Ectodermal cell (in vitro differentiated cells): ENCODE measurements at regions not wholly inside any gene's neighbourhood (a gene's known extent, or its start where the extent isn't known, plus 50 kb on each side); places are given as distances from the start of the nearest gene placed in this dataset.
"Not testable (repeated sequence)": the region's sequence is repeated elsewhere in the genome, so short reads cannot be mapped to it uniquely, and the experiment has no call there.

ENCODE experiments used
- H3K27ac ChIP-seq: 2 replicates; pipeline ENCODE4 v1.7.0; 2013; ENCODE audit warnings: mild to moderate bottlenecking, low read depth, low read length; ENCODE audit not compliant: insufficient read depth, poor library complexity, severe bottlenecking
- H3K27me3 ChIP-seq: 2 replicates; pipeline ENCODE4 v1.7.0; 2013; ENCODE audit warnings: mild to moderate bottlenecking, low read length; ENCODE audit not compliant: insufficient read depth, control insufficient read depth, poor library complexity, severe bottlenecking
- H3K36me3 ChIP-seq: one replicate; pipeline ENCODE4 v1.7.0; 2013; ENCODE audit warnings: low read length; ENCODE audit not compliant: control insufficient read depth, insufficient read depth
- H3K4me1 ChIP-seq: one replicate; pipeline ENCODE4 v1.7.0; 2013; ENCODE audit warnings: low read length; ENCODE audit not compliant: control insufficient read depth, insufficient read depth
- H3K4me3 ChIP-seq: 2 replicates; pipeline ENCODE4 v1.7.0; 2013; ENCODE audit warnings: low read depth, low read length, control low read depth; ENCODE audit not compliant: insufficient read depth
- H3K9me3 ChIP-seq: 2 replicates; pipeline ENCODE4 v1.7.0; 2013; ENCODE audit warnings: mild to moderate bottlenecking, low read length, moderate library complexity; ENCODE audit not compliant: control insufficient read depth
- WGBS, 2 experiments: methylation state at CpG; one replicate each; pipeline ENCODE4 v1.1.7; 2013; ENCODE audit warnings: missing lambda C conversion rate in 2 of 2; 5-methylcytosine and 5-hydroxymethylcytosine counted together

- no peak overlapping the region for H3K27ac ChIP-seq
- no peak overlapping the region for H3K4me3 ChIP-seq
- no peaks in the 10 kb centered on the region for H3K36me3 ChIP-seq
- H3K9me3 ChIP-seq, result no peaks in the 10 kb centered on the region
- peaks cover 13% of the 10 kb centered on the region for H3K4me1 ChIP-seq
- 90 to 100% methylated on average over 1 to 2 of the region's 2 CpGs for WGBS, 2 experiments
- no peaks in the 10 kb centered on the region for H3K27me3 ChIP-seq
These were observed 347.5 kb downstream of the NKX6-1 start for GRCh38 chr4:84151574-84151973.

DNA sequence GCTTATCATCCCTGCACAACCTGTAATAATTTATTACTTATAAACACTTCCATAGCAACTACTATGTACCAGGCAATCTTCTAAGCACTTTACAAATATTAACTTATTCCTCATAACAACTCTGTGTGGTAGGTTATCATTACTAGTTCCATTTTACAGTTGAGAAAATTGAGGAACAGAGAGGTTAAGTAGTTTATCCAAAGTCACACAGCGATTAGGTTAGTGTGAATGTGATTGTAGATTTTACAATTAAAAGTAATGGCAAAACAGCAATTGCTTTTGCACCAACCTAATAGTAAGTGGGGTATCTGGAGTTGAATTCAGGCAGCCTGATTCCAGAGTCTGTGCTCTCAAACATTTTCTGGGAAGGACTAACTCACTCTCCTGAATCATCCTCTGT is 348.9 kb downstream of the NKX6-1 start:
- H3K27me3 ChIP-seq, result no peaks in the 10 kb centered on the region
- 91 to 100% methylated on average over 1 of the region's 1 CpG for WGBS, 2 experiments
- no peaks in the 10 kb centered on the region for H3K9me3 ChIP-seq
- H3K36me3 ChIP-seq, result no peaks in the 10 kb centered on the region
- no peak overlapping the region for H3K27ac ChIP-seq
- H3K4me1 ChIP-seq, result peaks cover 8% of the 10 kb centered on the region
- no peak overlapping the region for H3K4me3 ChIP-seq

DNA sequence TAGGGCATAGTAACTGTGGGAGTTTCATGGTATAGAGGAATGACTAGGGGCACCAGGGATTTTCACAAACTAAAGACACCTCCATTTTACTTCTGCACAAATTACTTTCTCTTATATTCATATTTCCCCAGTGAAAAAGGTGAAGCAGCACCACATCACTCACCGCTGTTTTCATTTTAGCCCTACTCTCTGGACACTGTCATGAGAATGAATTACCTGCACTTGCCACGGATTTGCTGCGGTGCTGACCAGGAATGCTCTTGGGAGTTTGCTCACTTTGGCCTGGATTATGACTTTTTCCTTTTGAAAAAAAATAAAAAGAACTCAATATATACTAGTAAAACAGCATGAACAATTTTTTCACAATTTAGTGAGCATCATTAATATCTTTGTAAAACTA is 351.3 kb downstream of the NKX6-1 start:
- WGBS, 2 experiments, result 90 to 92% methylated on average over 3 of the region's 3 CpGs

GRCh38 chr4:84146300-84146959 is 352.7 kb downstream of the NKX6-1 start:
- Histone ChIP-seq H3K4me1 (no peaks in the 10 kb centered on the region), H3K36me3 (no peaks in the 10 kb centered on the region), H3K27ac (no peak overlapping the region), H3K4me3 (no peak overlapping the region), H3K27me3 (no peaks in the 10 kb centered on the region), H3K9me3 (no peaks in the 10 kb centered on the region)
- WGBS, 2 experiments, result 94 to 95% methylated on average over 3 of the region's 3 CpGs

More for the DNA sequence above, 351.3 kb downstream of the NKX6-1 start:
- Histone ChIP-seq H3K27ac (no peak overlapping the region), H3K4me3 (no peak overlapping the region), H3K27me3 (no peaks in the 10 kb centered on the region), H3K9me3 (no peaks in the 10 kb centered on the region), H3K4me1 (no peaks in the 10 kb centered on the region), H3K36me3 (no peaks in the 10 kb centered on the region)

DNA sequence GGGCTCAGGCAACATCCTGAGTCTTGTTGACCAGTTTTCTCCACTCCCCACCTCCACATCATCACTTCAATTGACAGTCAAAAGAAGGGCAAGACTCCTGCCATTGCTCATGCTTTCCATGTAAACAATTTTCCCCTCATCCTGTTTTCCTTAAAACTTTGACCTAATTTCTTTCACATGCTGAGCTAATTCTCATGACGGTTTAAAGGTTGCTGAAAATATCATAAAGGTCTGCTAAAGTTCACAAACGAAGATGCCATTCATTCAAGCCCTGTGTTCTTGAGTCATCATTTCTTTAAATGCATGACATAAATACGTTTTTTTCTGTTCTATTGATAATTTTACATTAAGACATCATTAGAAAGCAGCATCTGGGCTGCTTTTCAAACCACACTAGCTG is 353.9 kb downstream of the NKX6-1 start:
- 89 to 95% methylated on average over 3 of the region's 3 CpGs for WGBS, 2 experiments
- no peak overlapping the region for H3K27ac ChIP-seq
- H3K4me3 ChIP-seq, result no peak overlapping the region
- no peaks in the 10 kb centered on the region for H3K36me3 ChIP-seq
- H3K27me3 ChIP-seq, result no peaks in the 10 kb centered on the region
- H3K4me1 ChIP-seq, result no peaks in the 10 kb centered on the region
- no peaks in the 10 kb centered on the region for H3K9me3 ChIP-seq

- H3K27ac ChIP-seq, H3K9me3 ChIP-seq, H3K27me3 ChIP-seq, H3K4me1 ChIP-seq, H3K4me3 ChIP-seq, H3K36me3 ChIP-seq: not testable (repeated sequence)
- 71 to 72% methylated on average over 20 of the region's 20 CpGs for WGBS, 2 experiments
These were observed 372.2 kb downstream of the NKX6-1 start for GRCh38 chr4:84126911-84127310.

DNA sequence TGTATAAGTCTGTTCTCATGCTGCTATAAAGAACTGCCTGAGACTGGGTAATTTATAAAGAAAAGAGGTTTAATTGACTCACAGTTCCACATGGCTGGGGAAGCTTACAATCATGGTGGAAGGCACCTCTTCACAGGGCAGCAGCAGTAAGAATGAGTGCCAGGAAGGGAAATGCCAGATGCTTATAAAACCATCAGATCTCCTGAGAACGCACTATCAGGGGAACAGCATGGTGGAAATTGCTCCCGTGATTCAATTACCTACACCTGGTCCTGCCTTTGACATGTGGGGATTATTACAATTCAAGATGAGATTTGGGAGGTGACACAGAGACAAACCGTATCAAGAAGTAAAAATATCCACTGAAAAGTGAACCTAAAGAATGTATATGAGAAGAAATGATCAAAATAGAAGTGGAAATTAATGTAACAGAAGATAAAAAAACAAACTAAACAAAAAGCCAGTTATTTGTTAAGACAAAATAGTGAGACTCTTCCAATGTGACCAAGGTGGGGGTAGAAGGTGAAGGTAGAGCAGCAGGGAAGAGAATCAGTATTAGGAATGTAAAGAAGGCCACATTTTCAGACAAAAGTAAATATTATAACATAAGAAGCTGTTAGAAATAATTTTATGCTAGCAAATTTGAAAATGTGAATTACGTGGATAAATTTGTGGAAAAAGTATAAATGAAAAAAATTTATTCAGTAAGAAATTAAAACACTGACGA is 372.9 kb downstream of the NKX6-1 start:
- H3K9me3 ChIP-seq, result no peaks in the 10 kb centered on the region
- WGBS, 2 experiments, result 93 to 94% methylated on average over 5 of the region's 5 CpGs
- no peaks in the 10 kb centered on the region for H3K36me3 ChIP-seq
- no peak overlapping the region for H3K4me3 ChIP-seq
- H3K27ac ChIP-seq, result no peak overlapping the region
- no peaks in the 10 kb centered on the region for H3K27me3 ChIP-seq
- H3K4me1 ChIP-seq, result no peaks in the 10 kb centered on the region

DNA sequence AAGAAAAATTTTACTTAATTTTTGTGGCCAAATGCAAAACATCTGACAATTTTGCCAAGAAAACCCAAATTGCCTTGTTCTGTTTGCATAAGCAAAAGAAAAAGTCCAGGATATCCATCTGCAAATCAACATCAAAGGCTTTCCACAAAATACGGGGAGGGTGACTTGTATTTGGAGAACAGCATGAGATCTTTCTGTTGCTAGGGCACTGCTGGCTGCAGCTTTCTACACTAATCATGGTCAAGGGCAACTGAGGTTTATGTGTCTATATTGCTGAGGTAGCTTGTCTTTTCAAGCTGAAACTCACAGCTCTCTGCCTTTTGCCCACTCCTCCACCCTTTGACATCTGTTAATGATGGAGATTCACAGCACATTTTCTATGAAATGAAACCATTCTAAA is 389.1 kb downstream of the NKX6-1 start:
- H3K27ac ChIP-seq, result no peak overlapping the region
- no peaks in the 10 kb centered on the region for H3K36me3 ChIP-seq
- no peaks in the 10 kb centered on the region for H3K4me1 ChIP-seq
- no peaks in the 10 kb centered on the region for H3K27me3 ChIP-seq
- WGBS, 2 experiments, result 52 to 54% methylated on average over 1 of the region's 1 CpG
- H3K9me3 ChIP-seq, result no peaks in the 10 kb centered on the region
- no peak overlapping the region for H3K4me3 ChIP-seq

DNA sequence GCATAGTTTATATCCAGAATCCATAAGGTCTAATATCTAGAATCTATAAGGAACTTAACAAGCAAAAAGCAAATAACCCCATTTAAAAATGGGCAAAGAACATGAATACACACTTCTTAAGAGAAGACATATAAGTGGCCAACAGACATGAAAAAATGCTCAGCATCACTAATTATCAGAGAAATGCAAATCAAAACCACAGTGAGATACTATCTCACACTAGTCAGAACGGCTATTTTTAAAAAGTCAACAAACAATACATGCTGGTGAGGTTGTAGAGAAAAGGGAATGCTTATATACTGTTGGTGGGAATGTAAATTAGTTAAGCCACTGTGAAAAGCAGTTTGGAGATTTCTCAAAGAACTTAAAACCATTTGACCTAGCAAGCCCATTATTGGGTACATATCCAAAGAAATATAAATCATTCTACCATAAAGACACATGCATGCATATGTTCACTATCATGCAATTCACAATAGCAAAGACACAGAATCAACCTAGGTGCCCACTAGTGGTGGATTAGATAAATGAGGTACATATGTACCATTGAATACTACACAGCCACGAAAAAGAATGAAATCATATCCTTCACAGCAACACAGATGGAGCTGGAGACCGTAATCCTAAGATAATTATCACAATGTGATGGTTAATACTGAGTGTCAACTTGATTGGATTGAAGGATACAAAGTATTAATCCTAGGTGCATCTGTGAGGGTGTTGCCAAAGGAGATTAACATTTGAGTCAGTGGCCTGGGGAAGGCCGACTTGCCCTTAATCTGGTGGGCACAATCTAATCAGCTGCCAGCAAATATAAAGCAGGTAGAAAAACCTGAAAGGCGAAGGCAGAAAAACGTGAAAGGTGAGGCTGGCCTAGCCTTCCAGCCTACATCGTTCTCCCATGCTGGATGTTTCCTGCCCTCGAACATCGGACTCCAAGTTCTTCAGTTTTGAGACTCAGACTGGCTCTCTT is 397.2 kb downstream of the NKX6-1 start:
- not testable (repeated sequence) for H3K27me3 ChIP-seq, H3K27ac ChIP-seq

GRCh38 chr4:84100071-84100470 is 399.0 kb downstream of the NKX6-1 start:
- H3K27me3 ChIP-seq, result no peaks in the 10 kb centered on the region
- no peak overlapping the region for H3K27ac ChIP-seq
- no peaks in the 10 kb centered on the region for H3K36me3 ChIP-seq
- H3K4me3 ChIP-seq, result no peak overlapping the region
- H3K9me3 ChIP-seq, result no peaks in the 10 kb centered on the region
- no peaks in the 10 kb centered on the region for H3K4me1 ChIP-seq
- WGBS, 2 experiments, result 56 to 60% methylated on average over 4 of the region's 4 CpGs

More for the DNA sequence above, 397.2 kb downstream of the NKX6-1 start:
- WGBS, 2 experiments, result 95 to 97% methylated on average over 7 to 8 of the region's 9 CpGs
- not testable (repeated sequence) for H3K36me3 ChIP-seq, H3K4me3 ChIP-seq, H3K9me3 ChIP-seq, H3K4me1 ChIP-seq
